IMR-90 (cell line): ENCODE measurements at regions not wholly inside any gene's neighbourhood (a gene's known extent, or its start where the extent isn't known, plus 50 kb on each side); places are given as distances from the start of the nearest gene placed in this dataset.

Source experiments
- ATAC-seq: fragments of 200-7000 bp; cut with Tn5 transposase; 2 replicates; pipeline ENCODE4 v1.9.1; 2020; ENCODE audit warnings: low read depth, mild to moderate bottlenecking, moderate library complexity
- BruUV-seq: library from RNA; stranded (reverse); fragments of 400-500 nt; replicated peaks from 2 replicates; lab custom pipeline; 2021; lab: Mats Ljungman, UMichigan
- CTCF ChIA-PET: fragments of 300-600 bp; formaldehyde crosslinking; extraction: SDS; loops from one replicate; lab custom pipeline; 2021; ENCODE audit warnings: antibody characterized with exemption; lab: Yijun Ruan, JAX
- POLR2A ChIA-PET: fragments of 300-600 bp; sonication (Branson Sonifier 250); formaldehyde crosslinking; loops from one replicate; lab custom pipeline; 2022; ENCODE audit warnings: antibody characterized with exemption; ENCODE audit not compliant: unreplicated experiment; lab: Charles Lee
- DNase-seq: peaks from one replicate; pipeline ENCODE4 v3.0.0; 2013
- H2AFZ ChIP-seq: replicated peaks from 2 replicates; pipeline ENCODE3; 2013; ENCODE audit warnings: low read length, mild to moderate bottlenecking; ENCODE audit not compliant: poor library complexity
- H2AK5ac ChIP-seq: 2 replicates; pipeline ENCODE4 v1.6.1; 2013; ENCODE audit warnings: low read depth, low read length, inconsistent platforms
- H2AK9ac ChIP-seq: replicated peaks from 2 replicates; pipeline ENCODE3; 2013; ENCODE audit warnings: mild to moderate bottlenecking, low read depth, low read length, moderate library complexity; ENCODE audit not compliant: poor library complexity
- H2BK120ac ChIP-seq: 2 replicates; pipeline ENCODE4 v1.6.1; 2013; ENCODE audit warnings: low read depth, low read length, inconsistent platforms
- H2BK15ac ChIP-seq: 3 replicates; pipeline ENCODE4 v1.6.1; 2013; ENCODE audit warnings: low read depth, low read length, inconsistent platforms
- H2BK20ac ChIP-seq: 2 replicates; pipeline ENCODE4 v1.6.1; 2013; ENCODE audit warnings: low read depth, mild to moderate bottlenecking, inconsistent platforms, low read length, moderate library complexity
- H2BK5ac ChIP-seq: 2 replicates; pipeline ENCODE4 v1.6.1; 2013; ENCODE audit warnings: mild to moderate bottlenecking, low read depth, low read length, inconsistent platforms; ENCODE audit not compliant: poor library complexity, severe bottlenecking
- H3K14ac ChIP-seq: replicated peaks from 2 replicates; pipeline ENCODE4 v1.6.1; 2013; ENCODE audit warnings: low read depth, low read length, inconsistent platforms
- H3K18ac ChIP-seq: 2 replicates; pipeline ENCODE4 v1.6.1; 2013; ENCODE audit warnings: low read depth, low read length, control low read depth
- H3K23ac ChIP-seq: 2 replicates; pipeline ENCODE4 v1.6.1; 2013; ENCODE audit warnings: low read depth, low read length, inconsistent platforms
- H3K27ac ChIP-seq: 2 replicates; pipeline ENCODE4 v1.5.1; 2013; ENCODE audit warnings: mild to moderate bottlenecking, control low read depth, low read length; ENCODE audit not compliant: insufficient read depth
- H3K27me3 ChIP-seq: 2 replicates; pipeline ENCODE4 v1.6.1; 2013; ENCODE audit warnings: low read length; ENCODE audit not compliant: control insufficient read depth, insufficient read depth
- H3K36me3 ChIP-seq: 2 replicates; pipeline ENCODE4 v1.6.1; 2013; ENCODE audit warnings: low read length, mixed read lengths; ENCODE audit not compliant: control insufficient read depth, insufficient read depth
- H3K4ac ChIP-seq: 2 replicates; pipeline ENCODE4 v1.6.1; 2013; ENCODE audit warnings: low read depth, low read length, inconsistent platforms
- H3K4me1 ChIP-seq: 2 replicates; pipeline ENCODE4 v1.6.1; 2013; ENCODE audit warnings: low read length, mixed read lengths; ENCODE audit not compliant: control insufficient read depth, insufficient read depth
- H3K4me2 ChIP-seq: 2 replicates; pipeline ENCODE4 v1.6.1; 2013; ENCODE audit warnings: low read depth, mild to moderate bottlenecking, control low read depth, low read length, moderate library complexity
- H3K4me3 ChIP-seq: 2 replicates; pipeline ENCODE4 v1.5.1; 2013; ENCODE audit warnings: low read depth, mild to moderate bottlenecking, control low read depth, low read length, moderate library complexity; ENCODE audit not compliant: insufficient read depth
- H3K56ac ChIP-seq: 2 replicates; pipeline ENCODE4 v1.6.1; 2013; ENCODE audit warnings: low read length, inconsistent platforms; ENCODE audit not compliant: insufficient read depth; ENCODE audit errors: extremely low read depth
- H3K79me1 ChIP-seq, 2 experiments: 2 replicates each; pipeline ENCODE4 v1.6.1; 2013; ENCODE audit warnings: low read length in 2 of 2, inconsistent platforms in 1 of 2, low read depth in 1 of 2
- H3K9ac ChIP-seq: 2 replicates; pipeline ENCODE4 v1.6.1; 2013; ENCODE audit warnings: low read depth, low read length, control low read depth
- H3K9me1 ChIP-seq: 2 replicates; pipeline ENCODE4 v1.6.1; 2013; ENCODE audit warnings: low read length, inconsistent platforms; ENCODE audit not compliant: insufficient read depth
- H3K9me3 ChIP-seq: 2 replicates; pipeline ENCODE4 v1.6.1; 2013; ENCODE audit warnings: low read length; ENCODE audit not compliant: control insufficient read depth, insufficient read depth
- H4K20me1 ChIP-seq: 2 replicates; pipeline ENCODE4 v1.6.1; 2013; ENCODE audit warnings: low read length, inconsistent platforms; ENCODE audit not compliant: insufficient read depth
- H4K5ac ChIP-seq: 2 replicates; pipeline ENCODE4 v1.6.1; 2013; ENCODE audit warnings: mild to moderate bottlenecking, low read depth, low read length, control low read depth
- H4K8ac ChIP-seq, 2 experiments: 2 replicates each; pipeline ENCODE4 v1.6.1; 2013; ENCODE audit warnings: low read depth in 2 of 2, low read length in 2 of 2, control low read depth in 1 of 2, inconsistent platforms in 1 of 2
- H4K91ac ChIP-seq: 2 replicates; pipeline ENCODE4 v1.6.1; 2013; ENCODE audit warnings: low read depth, low read length, inconsistent platforms; ENCODE audit not compliant: insufficient read depth
- BHLHE40 ChIP-seq: fragments of 150-350 bp; IDR thresholded peaks from 2 replicates; pipeline ENCODE4 v1.6.1; 2016; ENCODE audit warnings: mild to moderate bottlenecking, low read depth, low read length
- MAFK ChIP-seq: IDR thresholded peaks from 2 replicates; pipeline ENCODE4 v1.6.1; 2012; ENCODE audit warnings: low read depth, low read length, improper control_type of control experiment
- MAZ ChIP-seq: IDR thresholded peaks from 2 replicates; pipeline ENCODE4 v1.6.1; 2012; ENCODE audit warnings: low read depth, mild to moderate bottlenecking, low read length, improper control_type of control experiment, moderate library complexity, borderline replicate concordance
- MXI1 ChIP-seq: IDR thresholded peaks from 2 replicates; pipeline ENCODE4 v1.6.1; 2012; ENCODE audit warnings: low read depth, mild to moderate bottlenecking, low read length, moderate library complexity, borderline replicate concordance
- NFE2L2 ChIP-seq: fragments of 150-350 bp; IDR thresholded peaks from 2 replicates; pipeline ENCODE4 v1.6.1; 2016; ENCODE audit warnings: low read depth, mild to moderate bottlenecking, low read length
- RAD21 ChIP-seq: IDR thresholded peaks from 2 replicates; pipeline ENCODE4 v1.6.1; 2012; ENCODE audit warnings: low read length, improper control_type of control experiment
- RCOR1 ChIP-seq: IDR thresholded peaks from 2 replicates; pipeline ENCODE4 v1.6.1; 2012; ENCODE audit warnings: mild to moderate bottlenecking, low read length, improper control_type of control experiment; ENCODE audit not compliant: insufficient replicate concordance
- RFX5 ChIP-seq: IDR thresholded peaks from 2 replicates; pipeline ENCODE4 v1.8.0; 2012; ENCODE audit warnings: low read depth, mild to moderate bottlenecking, low read length, moderate library complexity
- SMC3 ChIP-seq: fragments of 150-350 bp; IDR thresholded peaks from 2 replicates; pipeline ENCODE4 v1.6.1; 2016; ENCODE audit warnings: low read depth, mild to moderate bottlenecking, antibody characterized with exemption, low read length, moderate library complexity
- WGBS, 2 experiments: methylation state at CpG; one replicate each; pipeline versions ENCODE4 v1.1.5 to v1.1.7; 2013; ENCODE audit warnings: missing lambda C conversion rate in 2 of 2; ENCODE audit not compliant: insufficient read length in 1 of 2; ENCODE audit errors: extremely low coverage in 2 of 2; 5-methylcytosine and 5-hydroxymethylcytosine counted together
- dilution Hi-C: fragments of 300-500 bp; cut with HindIII; formaldehyde crosslinking; loops from one replicate; pipeline ENCODE4 v1.14.3; 2018; ENCODE audit warnings: low sequenced_read_pairs; ENCODE audit not compliant: unreplicated experiment
- in situ Hi-C: fragments of 300-500 bp; cut with MboI; formaldehyde crosslinking; loops from 3 replicates; pipeline ENCODE4 v1.14.3; 2019; ENCODE audit warnings: low sequenced_read_pairs, inconsistent platforms, mixed read lengths
- intact Hi-C: fragments of 100-400 bp; cut with micrococcal nuclease; formaldehyde crosslinking; loops from 2 replicates; pipeline ENCODE4 v1.10.0; 2022
- TF ChIP-seq, protein P1 (sequence below): fragments of 150-350 bp; IDR thresholded peaks from 2 replicates; pipeline ENCODE4 v1.6.1; 2017; ENCODE audit warnings: mild to moderate bottlenecking, antibody characterized with exemption, low read length, low read depth
- TF ChIP-seq, protein P2 (sequence below): conservative IDR thresholded peaks from 2 replicates; pipeline ENCODE4 v1.5.1; 2012; ENCODE audit warnings: mild to moderate bottlenecking, low read depth, low read length, improper control_type of control experiment
- TF ChIP-seq, protein P3 (sequence below): fragments of 150-350 bp; IDR thresholded peaks from 2 replicates; pipeline ENCODE4 v1.6.1; 2016; ENCODE audit warnings: low read depth, mild to moderate bottlenecking, low read length, moderate library complexity, borderline replicate concordance

DNA sequence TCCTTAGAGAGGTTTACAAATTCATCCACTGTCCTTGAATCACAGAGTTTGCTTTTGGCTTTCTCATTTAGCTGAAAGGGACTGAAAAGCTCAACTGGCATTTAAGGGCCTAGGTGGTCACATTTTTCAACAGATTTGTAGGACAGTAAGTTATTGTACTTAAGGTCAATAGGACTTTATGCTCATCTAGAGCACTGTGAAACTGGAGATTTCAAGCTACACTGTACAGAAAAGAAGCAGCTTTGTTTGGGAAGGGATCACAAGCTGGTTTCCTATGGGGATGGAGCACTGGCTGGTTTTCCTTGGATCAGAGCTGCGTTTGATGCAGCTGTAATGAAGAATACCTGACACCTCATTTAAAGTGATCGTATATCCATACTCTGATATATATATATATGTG lies 482.7 kb downstream of the FBXO15 start:
- no CpG with 5 or more reads among the region's 2 CpGs for WGBS, 2 experiments
- H2BK5ac ChIP-seq, result no peak overlapping the region
- peaks cover 3 to 9% of the 10 kb centered on the region in 2 experiments; a peak in 3 of 4 replicates for H3K79me1 ChIP-seq
- H3K4me2 ChIP-seq, result no peak overlapping the region
- DNase-seq, result no peak
- no peak overlapping the region for H2BK120ac ChIP-seq
- H4K8ac ChIP-seq, result no peak overlapping the region
- no peak overlapping the region for H2BK20ac ChIP-seq
- H3K56ac ChIP-seq, result no peak overlapping the region
- intact Hi-C loops (loop anchor here (2.0 kb wide), 1 partner anchor 58 kb away; no protein-coding TSS in a partner anchor), in situ Hi-C loops (no loop called here), dilution Hi-C loops (no loop called here)
- no peaks in the 10 kb centered on the region for H3K9me3 ChIP-seq
- no peak overlapping the region; the same call in 1 of the 2 replicates for H4K91ac ChIP-seq
- TF ChIP-seq RFX5, result no peak
- TF ChIP-seq NFE2L2, result no peak
- no peak for TF ChIP-seq MXI1
- TF ChIP-seq, protein P1, sequence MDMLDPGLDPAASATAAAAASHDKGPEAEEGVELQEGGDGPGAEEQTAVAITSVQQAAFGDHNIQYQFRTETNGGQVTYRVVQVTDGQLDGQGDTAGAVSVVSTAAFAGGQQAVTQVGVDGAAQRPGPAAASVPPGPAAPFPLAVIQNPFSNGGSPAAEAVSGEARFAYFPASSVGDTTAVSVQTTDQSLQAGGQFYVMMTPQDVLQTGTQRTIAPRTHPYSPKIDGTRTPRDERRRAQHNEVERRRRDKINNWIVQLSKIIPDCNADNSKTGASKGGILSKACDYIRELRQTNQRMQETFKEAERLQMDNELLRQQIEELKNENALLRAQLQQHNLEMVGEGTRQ, result no peak
- TF ChIP-seq RCOR1, result no peak
- TF ChIP-seq, protein P2, sequence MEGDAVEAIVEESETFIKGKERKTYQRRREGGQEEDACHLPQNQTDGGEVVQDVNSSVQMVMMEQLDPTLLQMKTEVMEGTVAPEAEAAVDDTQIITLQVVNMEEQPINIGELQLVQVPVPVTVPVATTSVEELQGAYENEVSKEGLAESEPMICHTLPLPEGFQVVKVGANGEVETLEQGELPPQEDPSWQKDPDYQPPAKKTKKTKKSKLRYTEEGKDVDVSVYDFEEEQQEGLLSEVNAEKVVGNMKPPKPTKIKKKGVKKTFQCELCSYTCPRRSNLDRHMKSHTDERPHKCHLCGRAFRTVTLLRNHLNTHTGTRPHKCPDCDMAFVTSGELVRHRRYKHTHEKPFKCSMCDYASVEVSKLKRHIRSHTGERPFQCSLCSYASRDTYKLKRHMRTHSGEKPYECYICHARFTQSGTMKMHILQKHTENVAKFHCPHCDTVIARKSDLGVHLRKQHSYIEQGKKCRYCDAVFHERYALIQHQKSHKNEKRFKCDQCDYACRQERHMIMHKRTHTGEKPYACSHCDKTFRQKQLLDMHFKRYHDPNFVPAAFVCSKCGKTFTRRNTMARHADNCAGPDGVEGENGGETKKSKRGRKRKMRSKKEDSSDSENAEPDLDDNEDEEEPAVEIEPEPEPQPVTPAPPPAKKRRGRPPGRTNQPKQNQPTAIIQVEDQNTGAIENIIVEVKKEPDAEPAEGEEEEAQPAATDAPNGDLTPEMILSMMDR, result no peak
- no peak for TF ChIP-seq BHLHE40
- no peak for TF ChIP-seq RAD21
- no peak for TF ChIP-seq SMC3
- TF ChIP-seq MAZ, result no peak
- TF ChIP-seq, protein P3, sequence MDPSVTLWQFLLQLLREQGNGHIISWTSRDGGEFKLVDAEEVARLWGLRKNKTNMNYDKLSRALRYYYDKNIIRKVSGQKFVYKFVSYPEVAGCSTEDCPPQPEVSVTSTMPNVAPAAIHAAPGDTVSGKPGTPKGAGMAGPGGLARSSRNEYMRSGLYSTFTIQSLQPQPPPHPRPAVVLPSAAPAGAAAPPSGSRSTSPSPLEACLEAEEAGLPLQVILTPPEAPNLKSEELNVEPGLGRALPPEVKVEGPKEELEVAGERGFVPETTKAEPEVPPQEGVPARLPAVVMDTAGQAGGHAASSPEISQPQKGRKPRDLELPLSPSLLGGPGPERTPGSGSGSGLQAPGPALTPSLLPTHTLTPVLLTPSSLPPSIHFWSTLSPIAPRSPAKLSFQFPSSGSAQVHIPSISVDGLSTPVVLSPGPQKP, result no peak
- TF ChIP-seq MAFK, result no peak
- no peak overlapping the region for H3K4me3 ChIP-seq
- no peak overlapping the region for H3K14ac ChIP-seq
- H3K9ac ChIP-seq, result no peak overlapping the region
- POLR2A ChIA-PET, result no interaction called here
- no peak overlapping the region for H2AK9ac ChIP-seq
- no peaks in the 10 kb centered on the region for H3K36me3 ChIP-seq
- CTCF ChIA-PET, result no interaction called here
- no peak overlapping the region for H3K23ac ChIP-seq
- no peak overlapping the region for H2AFZ ChIP-seq
- no peak overlapping the region for H3K27ac ChIP-seq
- no peaks in the 10 kb centered on the region for H4K20me1 ChIP-seq
- no peak for ATAC-seq
- no peaks in the 10 kb centered on the region for H3K27me3 ChIP-seq
- BruUV-seq, result no TSS peak
- peaks cover 7% of the 10 kb centered on the region for H3K4me1 ChIP-seq
- peaks cover 3% of the 10 kb centered on the region for H3K9me1 ChIP-seq
- H2AK5ac ChIP-seq, result no peak overlapping the region
- no peak overlapping the region for H3K18ac ChIP-seq
- 0 out of 3 replicates have a peak overlapping the region, but pooled peaks have one; percentile 14 for H2BK15ac ChIP-seq
- H3K4ac ChIP-seq, result no peak overlapping the region
- no peak overlapping the region; the same call in 1 of the 2 replicates for H4K5ac ChIP-seq
